Upper lobe of left lung (tissue), 6 donors: ENCODE measurements at regions not wholly inside any gene's neighbourhood (a gene's known extent, or its start where the extent isn't known, plus 50 kb on each side); places are given as distances from the start of the nearest gene placed in this dataset.

Experiments
- ATAC-seq, 2 donors: fragments of 200-7000 bp; cut with Tn5 transposase; one replicate each; pipeline ENCODE4 v1.9.1; 2022; ENCODE audit warnings: mild to moderate bottlenecking in 2 of 2, moderate library complexity in 2 of 2; ENCODE audit not compliant: low FRiP score in 2 of 2
- DNase-seq, 2 donors: peaks; one replicate each; pipeline ENCODE4 v3.0.0-alpha.2; 2019 to 2020
- H3K27ac ChIP-seq, 4 donors: fragments of 200-600 bp; sonication (generic); one replicate each; pipeline ENCODE4 v1.5.1; 2016 to 2019
- H3K27me3 ChIP-seq, 4 donors: fragments of 200-600 bp; sonication (generic); one replicate each; pipeline ENCODE4 v1.5.1; 2017 to 2019
- H3K36me3 ChIP-seq, 4 donors: fragments of 200-600 bp; sonication (generic); one replicate each; pipeline ENCODE4 v1.5.1; 2016 to 2019
- H3K4me1 ChIP-seq, 4 donors: fragments of 200-600 bp; sonication (generic); one replicate each; pipeline ENCODE4 v1.5.1; 2018 to 2019
- H3K4me3 ChIP-seq, 4 donors: fragments of 200-600 bp; sonication (generic); one replicate each; pipeline ENCODE4 v1.5.1; 2017 to 2019; ENCODE audit warnings: mild to moderate bottlenecking in 2 of 4, moderate library complexity in 1 of 4
- H3K9me3 ChIP-seq, 4 donors: fragments of 200-600 bp; sonication (generic); one replicate each; pipeline ENCODE4 v1.5.1; 2018 to 2019
- EP300 ChIP-seq, 4 donors: sonication (generic); formaldehyde crosslinking; IDR thresholded peaks; one replicate each; pipeline ENCODE4 v1.5.1; 2017; ENCODE audit warnings: antibody characterized with exemption in 4 of 4, control low read depth in 2 of 4
- POLR2A ChIP-seq, 4 donors: fragments of 450-650 bp; IDR thresholded peaks; one replicate each; pipeline ENCODE4 v1.5.1; 2016 to 2017; ENCODE audit warnings: antibody characterized with exemption in 4 of 4, mild to moderate bottlenecking in 2 of 4
- POLR2AphosphoS5 ChIP-seq, 2 donors: sonication (generic); formaldehyde crosslinking; IDR thresholded peaks; one replicate each; pipeline ENCODE4 v1.5.1; 2017; ENCODE audit warnings: antibody characterized with exemption in 2 of 2
- WGBS, 2 donors: methylation state at CpG; one replicate each; pipeline ENCODE4 v1.1.5; 2017 to 2018; 5-methylcytosine and 5-hydroxymethylcytosine counted together
- TF ChIP-seq, protein P1 (sequence below), 6 experiments: fragments of 450-650 bp in 4 of 6; fragments of 200-600 bp in 2 of 6; sonication (generic) in 2 of 6; IDR thresholded peaks; one replicate each; pipeline ENCODE4 v1.5.1; 2016 to 2019; ENCODE audit warnings: antibody characterized with exemption in 6 of 6
- donor health status: DM: no; HTN: no; CAD: no; lungs with moderate emphysema.
- donor health status: DM: no; HTN: yes; CAD: no; lungs with severe emphysema.

- no peaks in the 10 kb centered on the region for H3K27me3 ChIP-seq
- H3K4me1 ChIP-seq: peaks cover 0 to 7% (median 0%) of the 10 kb centered on the region in 4 donors
- H3K9me3 ChIP-seq: no peaks in the 10 kb centered on the region
- ATAC-seq (no peak), DNase-seq (no peak)
- WGBS, 2 donors: 70 to 73% methylated on average over 4 of the region's 4 CpGs
- TF ChIP-seq POLR2AphosphoS5 (IDR thresholded peaks at IDR 0.05): no peak
- TF ChIP-seq, protein P1, sequence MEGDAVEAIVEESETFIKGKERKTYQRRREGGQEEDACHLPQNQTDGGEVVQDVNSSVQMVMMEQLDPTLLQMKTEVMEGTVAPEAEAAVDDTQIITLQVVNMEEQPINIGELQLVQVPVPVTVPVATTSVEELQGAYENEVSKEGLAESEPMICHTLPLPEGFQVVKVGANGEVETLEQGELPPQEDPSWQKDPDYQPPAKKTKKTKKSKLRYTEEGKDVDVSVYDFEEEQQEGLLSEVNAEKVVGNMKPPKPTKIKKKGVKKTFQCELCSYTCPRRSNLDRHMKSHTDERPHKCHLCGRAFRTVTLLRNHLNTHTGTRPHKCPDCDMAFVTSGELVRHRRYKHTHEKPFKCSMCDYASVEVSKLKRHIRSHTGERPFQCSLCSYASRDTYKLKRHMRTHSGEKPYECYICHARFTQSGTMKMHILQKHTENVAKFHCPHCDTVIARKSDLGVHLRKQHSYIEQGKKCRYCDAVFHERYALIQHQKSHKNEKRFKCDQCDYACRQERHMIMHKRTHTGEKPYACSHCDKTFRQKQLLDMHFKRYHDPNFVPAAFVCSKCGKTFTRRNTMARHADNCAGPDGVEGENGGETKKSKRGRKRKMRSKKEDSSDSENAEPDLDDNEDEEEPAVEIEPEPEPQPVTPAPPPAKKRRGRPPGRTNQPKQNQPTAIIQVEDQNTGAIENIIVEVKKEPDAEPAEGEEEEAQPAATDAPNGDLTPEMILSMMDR (IDR thresholded peaks at IDR 0.05): no peak
- no peak for TF ChIP-seq EP300 (IDR thresholded peaks at IDR 0.05)
- no peak for TF ChIP-seq POLR2A (IDR thresholded peaks at IDR 0.05)
- no peaks in the 10 kb centered on the region for H3K36me3 ChIP-seq
- H3K27ac ChIP-seq: no peak overlapping the region
- no peak overlapping the region for H3K4me3 ChIP-seq
Measured at GRCh38 chr9:113786071-113786470, 90.0 kb upstream of the ZNF618 start.

DNA sequence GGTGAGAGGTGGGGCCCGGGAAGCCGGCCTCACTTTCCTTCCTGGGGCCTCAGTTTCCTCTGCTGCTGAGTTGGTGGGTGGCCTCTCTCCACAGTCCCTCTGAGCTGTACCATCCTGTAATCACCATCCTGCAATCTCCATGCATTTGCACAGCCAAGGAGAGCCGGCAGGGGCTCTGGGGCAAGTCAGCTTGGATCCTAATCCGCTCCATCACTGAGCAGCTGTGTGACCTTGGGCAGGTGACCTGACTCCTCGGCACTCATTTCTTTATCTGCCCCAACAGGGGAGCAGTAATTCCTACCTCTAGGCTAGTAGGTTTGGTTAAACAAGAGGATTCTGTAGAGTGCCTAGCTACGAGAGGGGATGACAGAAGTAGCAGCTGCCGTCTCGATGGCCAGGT lies 88.2 kb upstream of the ZNF618 start:
- no peaks in the 10 kb centered on the region for H3K36me3 ChIP-seq
- no peak overlapping the region for H3K27ac ChIP-seq
- no peaks in the 10 kb centered on the region for H3K27me3 ChIP-seq
- 84 to 86% methylated on average over 7 to 8 of the region's 8 CpGs for WGBS, 2 donors
- H3K9me3 ChIP-seq: no peaks in the 10 kb centered on the region
- DNase-seq (no peak), ATAC-seq (no peak)
- no peak for TF ChIP-seq POLR2A (IDR thresholded peaks at IDR 0.05)
- TF ChIP-seq, protein P1 (IDR thresholded peaks at IDR 0.05): no peak
- H3K4me3 ChIP-seq: no peak overlapping the region
- peaks cover 0 to 7% (median 0%) of the 10 kb centered on the region in 4 donors for H3K4me1 ChIP-seq

GRCh38 chr9:113788616-113789330 lies 87.3 kb upstream of the ZNF618 start:
- TF ChIP-seq EP300 (IDR thresholded peaks at IDR 0.05): no peak
- TF ChIP-seq, protein P1 (IDR thresholded peaks at IDR 0.05): no peak
- no peak for TF ChIP-seq POLR2A (IDR thresholded peaks at IDR 0.05)
- TF ChIP-seq POLR2AphosphoS5 (IDR thresholded peaks at IDR 0.05): no peak
- Histone ChIP-seq H3K27me3 (no peaks in the 10 kb centered on the region), H3K4me3 (no peak overlapping the region), H3K9me3 (no peaks in the 10 kb centered on the region), H3K36me3 (no peaks in the 10 kb centered on the region), H3K4me1 (peaks cover 0 to 7% (median 0%) of the 10 kb centered on the region in 4 donors), H3K27ac (no peak overlapping the region)
- ATAC-seq: no peak
- no peak for DNase-seq
- 46 to 57% methylated on average over 10 of the region's 10 CpGs for WGBS, 2 donors

DNA sequence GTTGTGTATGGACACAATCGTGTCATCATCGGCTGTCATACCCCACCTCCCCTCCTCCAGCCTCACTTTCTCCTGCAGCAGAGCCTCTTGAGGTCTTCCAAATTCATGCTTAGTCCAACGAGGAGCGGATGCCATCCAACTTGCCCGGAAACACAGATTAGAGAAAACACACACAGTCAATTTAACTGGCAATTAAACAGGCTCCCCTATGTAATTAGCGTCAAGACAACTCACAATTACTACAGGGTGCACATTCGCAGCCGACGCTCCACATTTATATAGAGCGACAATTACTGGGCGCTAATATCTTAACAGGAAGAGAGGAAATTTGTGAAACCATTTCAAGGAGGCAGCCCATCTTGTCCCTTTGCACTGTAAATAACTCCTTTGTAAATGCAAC lies 86.0 kb upstream of the ZNF618 start:
- Histone ChIP-seq H3K9me3 (no peaks in the 10 kb centered on the region), H3K4me1 (peaks cover 0 to 5% (median 0%) of the 10 kb centered on the region in 4 donors), H3K27me3 (no peaks in the 10 kb centered on the region), H3K27ac (no peak overlapping the region), H3K4me3 (no peak overlapping the region), H3K36me3 (no peaks in the 10 kb centered on the region)
- ATAC-seq (no peak), DNase-seq (no peak)
- no peak for TF ChIP-seq POLR2AphosphoS5 (IDR thresholded peaks at IDR 0.05)
- no peak for TF ChIP-seq EP300 (IDR thresholded peaks at IDR 0.05)
- TF ChIP-seq POLR2A (IDR thresholded peaks at IDR 0.05): no peak
- TF ChIP-seq, protein P1 (IDR thresholded peaks at IDR 0.05): no peak
- 93 to 95% methylated on average over 11 of the region's 11 CpGs for WGBS, 2 donors

DNA sequence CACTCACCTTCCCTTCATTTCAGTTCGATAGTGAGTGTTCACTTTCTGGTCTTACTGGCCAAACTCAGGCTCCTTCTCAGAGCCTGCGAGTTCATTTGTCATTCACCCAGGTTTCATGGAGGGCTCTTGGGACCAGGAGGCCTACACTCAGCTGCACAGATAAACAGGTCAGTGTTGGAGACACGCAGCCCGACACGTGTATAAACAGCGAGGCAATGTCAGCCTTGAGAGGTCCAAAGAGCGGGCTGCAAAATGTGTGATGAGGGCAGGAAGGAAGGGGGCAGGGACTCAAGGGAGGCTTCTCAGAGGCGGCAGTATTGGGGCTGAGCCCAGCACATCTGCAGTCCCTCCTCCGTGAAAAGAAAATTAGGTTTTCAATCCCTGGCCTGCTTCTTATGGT lies 82.6 kb upstream of the ZNF618 start:
- no peak overlapping the region for H3K4me3 ChIP-seq
- no peaks in the 10 kb centered on the region for H3K36me3 ChIP-seq
- H3K9me3 ChIP-seq: no peaks in the 10 kb centered on the region
- TF ChIP-seq POLR2AphosphoS5 (IDR thresholded peaks at IDR 0.05): no peak
- TF ChIP-seq, protein P1 (IDR thresholded peaks at IDR 0.05): no peak
- TF ChIP-seq POLR2A (IDR thresholded peaks at IDR 0.05): no peak
- TF ChIP-seq EP300 (IDR thresholded peaks at IDR 0.05): no peak
- DNase-seq (no peak), ATAC-seq (no peak)
- no peak overlapping the region for H3K27ac ChIP-seq
- no peaks in the 10 kb centered on the region for H3K4me1 ChIP-seq
- no peaks in the 10 kb centered on the region for H3K27me3 ChIP-seq
- WGBS, 2 donors: 44 to 69% methylated on average over 7 to 9 of the region's 9 CpGs
